H1 (cell line): ENCODE measurements at regions not wholly inside any gene's neighbourhood (a gene's known extent, or its start where the extent isn't known, plus 50 kb on each side); places are given as distances from the start of the nearest gene placed in this dataset.

Experiments
- CTCF ChIA-PET: fragments of 300-600 bp; sonication (Branson Sonifier 250); formaldehyde crosslinking; loops from one replicate; lab custom pipeline; 2021; ENCODE audit not compliant: partially characterized antibody; lab: Charles Lee
- POLR2A ChIA-PET: fragments of 300-600 bp; sonication (Branson Sonifier 250); formaldehyde crosslinking; loops from one replicate; lab custom pipeline; 2021; ENCODE audit warnings: inconsistent platforms; ENCODE audit not compliant: partially characterized antibody; lab: Charles Lee
- DNase-seq, 2 experiments: peaks; one replicate each; pipeline versions ENCODE4 v3.0.0 to v3.0.0-alpha.2; 2010 to 2022; ENCODE audit warnings: low spot score in 2 of 2, low read depth in 1 of 2, mixed read lengths in 1 of 2
- FAIRE-seq: peaks from 2 replicates; lab custom pipeline; 2011; peaks lifted over from hg19 to GRCh38; lab: Jason Lieb, UNC
- H2AFZ ChIP-seq: 2 replicates; pipeline ENCODE4 v1.8.1; 2012; ENCODE audit warnings: low read length, inconsistent platforms
- H2AK5ac ChIP-seq: 2 replicates; pipeline ENCODE4 v1.6.1; 2013; ENCODE audit warnings: low read depth, low read length
- H2BK120ac ChIP-seq: replicated peaks from 2 replicates; pipeline ENCODE3; 2013; ENCODE audit warnings: low read depth, low read length, inconsistent platforms
- H2BK12ac ChIP-seq: 2 replicates; pipeline ENCODE4 v1.6.1; 2013; ENCODE audit warnings: low read depth, low read length
- H2BK15ac ChIP-seq: 2 replicates; pipeline ENCODE4 v1.6.1; 2013; ENCODE audit warnings: low read length
- H2BK20ac ChIP-seq: 2 replicates; pipeline ENCODE4 v1.6.1; 2013; ENCODE audit warnings: low read length
- H2BK5ac ChIP-seq: 2 replicates; pipeline ENCODE4 v1.6.1; 2013; ENCODE audit warnings: low read depth, low read length
- H3K14ac ChIP-seq: 2 replicates; pipeline ENCODE4 v1.6.1; 2013; ENCODE audit warnings: inconsistent platforms; ENCODE audit not compliant: insufficient read length
- H3K18ac ChIP-seq: 2 replicates; pipeline ENCODE4 v1.6.1; 2013; ENCODE audit warnings: low read length; ENCODE audit errors: extremely low read depth
- H3K23ac ChIP-seq: 2 replicates; pipeline ENCODE4 v1.6.1; 2013; ENCODE audit warnings: inconsistent platforms; ENCODE audit not compliant: insufficient read length
- H3K23me2 ChIP-seq: 2 replicates; pipeline ENCODE4 v1.6.1; 2013; ENCODE audit warnings: low read depth, low read length
- H3K27ac ChIP-seq: 2 replicates; pipeline ENCODE4 v1.6.1; 2011; ENCODE audit warnings: low read depth, low read length, inconsistent platforms
- H3K27me3 ChIP-seq, 4 experiments: replicated peaks in 1 of 4; 1 replicate in 1 of 4; 2 replicates in 3 of 4; pipeline versions ENCODE4 v1.6.1 to v1.8.1; 2011 to 2013; ENCODE audit warnings: low read length in 3 of 4, mild to moderate bottlenecking in 3 of 4, inconsistent platforms in 2 of 4, mixed read lengths in 2 of 4, moderate library complexity in 1 of 4; ENCODE audit not compliant: control insufficient read depth in 3 of 4, insufficient read depth in 3 of 4; ENCODE audit errors: extremely low read depth in 1 of 4
- H3K36me3 ChIP-seq, 4 experiments: 2 replicates each; pipeline versions ENCODE4 v1.6.1 to v1.8.1; 2011 to 2013; ENCODE audit warnings: mild to moderate bottlenecking in 4 of 4, low read length in 3 of 4, moderate library complexity in 2 of 4, control low read depth in 1 of 4, inconsistent platforms in 1 of 4; ENCODE audit not compliant: insufficient read depth in 4 of 4, control insufficient read depth in 2 of 4
- H3K4ac ChIP-seq: replicated peaks from 2 replicates; pipeline ENCODE3; 2013; ENCODE audit warnings: low read length, low read depth, mixed read lengths, inconsistent platforms; ENCODE audit not compliant: insufficient read length
- H3K4me1 ChIP-seq, 4 experiments: replicated peaks in 1 of 4; 1 replicate in 1 of 4; 2 replicates in 3 of 4; pipeline versions ENCODE4 v1.6.1 to v1.8.1; 2011 to 2013; ENCODE audit warnings: low read length in 3 of 4, inconsistent platforms in 2 of 4, mixed read lengths in 1 of 4; ENCODE audit not compliant: insufficient read depth in 4 of 4, control insufficient read depth in 3 of 4
- H3K4me2 ChIP-seq, 2 experiments: 2 replicates each; pipeline versions ENCODE4 v1.6.1 to v1.8.1; 2011 to 2013; ENCODE audit warnings: low read depth in 2 of 2, low read length in 2 of 2, control low read depth in 1 of 2, inconsistent platforms in 1 of 2, mild to moderate bottlenecking in 1 of 2; ENCODE audit not compliant: insufficient read depth in 1 of 2
- H3K4me3 ChIP-seq, 4 experiments: fragments of 200-600, 300-600 bp in 1 of 4; sonication (generic), shearing (Covaris generic), sonication (Bioruptor Twin) in 1 of 4; 2 replicates each; pipeline versions ENCODE4 v1.5.1 to v1.8.1; 2011 to 2016; ENCODE audit warnings: low read length in 4 of 4, low read depth in 3 of 4, control low read depth in 2 of 4, inconsistent platforms in 2 of 4, mild to moderate bottlenecking in 2 of 4, mixed read lengths in 1 of 4, moderate library complexity in 1 of 4; ENCODE audit not compliant: insufficient read depth in 2 of 4; ENCODE audit errors: extremely low read depth in 1 of 4
- H3K56ac ChIP-seq: replicated peaks from 2 replicates; pipeline ENCODE3; 2013; ENCODE audit warnings: low read depth, mild to moderate bottlenecking, mixed read lengths, low read length, inconsistent platforms; ENCODE audit not compliant: insufficient read length
- H3K79me1 ChIP-seq: 2 replicates; pipeline ENCODE4 v1.6.1; 2013; ENCODE audit warnings: low read depth, low read length, control low read depth
- H3K79me2 ChIP-seq, 2 experiments: 2 replicates each; pipeline versions ENCODE4 v1.6.1 to v1.8.1; 2012 to 2013; ENCODE audit warnings: low read length in 2 of 2, mild to moderate bottlenecking in 2 of 2, inconsistent platforms in 1 of 2; ENCODE audit not compliant: insufficient read depth in 2 of 2, control insufficient read depth in 1 of 2
- H3K9ac ChIP-seq, 4 experiments: replicated peaks in 1 of 4; 1 replicate in 1 of 4; 2 replicates in 3 of 4; pipeline versions ENCODE4 v1.6.1 to v1.8.1; 2011 to 2013; ENCODE audit warnings: low read depth in 3 of 4, low read length in 3 of 4, control low read depth in 2 of 4, mild to moderate bottlenecking in 2 of 4, moderate library complexity in 2 of 4, inconsistent platforms in 1 of 4; ENCODE audit errors: extremely low read depth in 1 of 4
- H3K9me3 ChIP-seq, 2 experiments: 2 replicates each; pipeline versions ENCODE4 v1.6.1 to v1.8.1; 2012 to 2013; ENCODE audit warnings: mild to moderate bottlenecking in 2 of 2, moderate library complexity in 2 of 2, control low read depth in 1 of 2, inconsistent platforms in 1 of 2, low read depth in 1 of 2, low read length in 1 of 2, mixed read lengths in 1 of 2; ENCODE audit not compliant: insufficient read depth in 2 of 2
- H4K20me1 ChIP-seq, 2 experiments: replicated peaks in 1 of 2; 2 replicates each; pipeline versions ENCODE3 to v1.8.1; 2011 to 2013; ENCODE audit warnings: inconsistent platforms in 2 of 2, low read length in 2 of 2, mild to moderate bottlenecking in 1 of 2; ENCODE audit not compliant: insufficient read depth in 2 of 2, control insufficient read depth in 1 of 2
- H4K5ac ChIP-seq: 2 replicates; pipeline ENCODE4 v1.6.1; 2013; ENCODE audit warnings: low read length, low read depth, mixed read lengths, inconsistent platforms; ENCODE audit not compliant: insufficient read length
- H4K8ac ChIP-seq: 2 replicates; pipeline ENCODE4 v1.8.0; 2013; ENCODE audit warnings: mild to moderate bottlenecking, moderate library complexity, low read length, inconsistent platforms; ENCODE audit not compliant: insufficient read depth; ENCODE audit errors: extremely low read depth
- H4K91ac ChIP-seq: replicated peaks from 2 replicates; pipeline ENCODE3; 2013; ENCODE audit warnings: low read length, mixed read lengths, inconsistent platforms; ENCODE audit not compliant: insufficient read length
- BACH1 ChIP-seq: IDR thresholded peaks from 2 replicates; pipeline ENCODE4 v1.6.1; 2012; ENCODE audit warnings: low read length, improper control_type of control experiment
- E2F6 ChIP-seq: IDR thresholded peaks from 2 replicates; pipeline ENCODE4 v1.6.1; 2012; ENCODE audit warnings: inconsistent platforms
- EGR1 ChIP-seq: IDR thresholded peaks from 2 replicates; pipeline ENCODE4 v1.6.1; 2011; ENCODE audit warnings: low read depth, low read length, borderline replicate concordance
- FOSL1 ChIP-seq: IDR thresholded peaks from 2 replicates; pipeline ENCODE4 v1.6.1; 2011; ENCODE audit warnings: mild to moderate bottlenecking, low read depth, low read length, moderate library complexity; ENCODE audit not compliant: insufficient read depth
- JUND ChIP-seq: IDR thresholded peaks from 2 replicates; pipeline ENCODE4 v1.6.1; 2011; ENCODE audit warnings: mild to moderate bottlenecking, improper control_type of control experiment, low read length
- PHF8 ChIP-seq: fragments of 200-600 bp; sonication (generic); conservative IDR thresholded peaks from 2 replicates; pipeline ENCODE4 v1.7.1; 2012; ENCODE audit warnings: low read depth, mild to moderate bottlenecking, inconsistent platforms, low read length, moderate library complexity
- RBBP5 ChIP-seq: IDR thresholded peaks from 2 replicates; pipeline ENCODE4 v1.7.1; 2012; ENCODE audit warnings: low read depth, mild to moderate bottlenecking, inconsistent platforms, low read length, moderate library complexity, borderline replicate concordance
- SIRT6 ChIP-seq: IDR thresholded peaks from one replicate; pipeline ENCODE4 v1.7.1; 2012; ENCODE audit warnings: low read length, inconsistent platforms
- WGBS, 2 experiments: shearing (Covaris generic) in 1 of 2; methylation state at CpG; one replicate each; pipeline versions ENCODE4 v1.1.6 to v1.1.7; 2013 to 2015; ENCODE audit warnings: low lambda C conversion rate in 2 of 2, mixed read lengths in 2 of 2, inconsistent platforms in 1 of 2, low coverage in 1 of 2, missing lambda C conversion rate in 1 of 2; ENCODE audit not compliant: insufficient replicate concordance in 2 of 2, insufficient coverage in 1 of 2, insufficient read length in 1 of 2; ENCODE audit errors: extremely low coverage in 1 of 2, missing lambda C conversion rate in 1 of 2; 5-methylcytosine and 5-hydroxymethylcytosine counted together

DNA sequence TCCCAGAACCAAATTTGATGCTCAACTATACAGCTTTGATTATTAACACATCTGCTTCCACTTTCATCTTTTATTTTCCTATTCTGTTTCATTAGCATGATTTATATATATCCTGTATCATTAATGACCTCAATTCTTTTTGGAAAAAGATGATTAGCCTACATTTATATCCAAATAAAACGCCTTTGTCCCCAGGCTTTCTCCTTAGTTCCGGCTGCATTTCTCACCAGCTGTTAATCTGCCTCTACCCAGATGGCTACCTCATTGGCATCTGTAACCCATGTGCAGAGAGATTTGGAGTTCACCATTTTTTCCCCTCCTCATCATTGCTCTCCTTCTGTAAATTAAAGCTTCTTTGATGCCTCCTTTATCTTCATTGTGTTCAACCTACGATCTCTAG lies 336.8 kb upstream of the RGS6 start:
- Histone ChIP-seq H2AK5ac (no peak overlapping the region), H2BK5ac (no peak overlapping the region), H2AFZ (no peak overlapping the region), H3K23ac (no peak overlapping the region), H4K8ac (no peak overlapping the region), H3K27me3 (no peaks in the 10 kb centered on the region), H2BK20ac (no peak overlapping the region), H3K56ac (no peak overlapping the region), H4K20me1 (peaks cover 0 to 7% of the 10 kb centered on the region in 2 experiments), H3K4ac (no peak overlapping the region), H3K79me1 (no peaks in the 10 kb centered on the region; the same call in 1 of the 2 replicates), H3K4me2 (no peak overlapping the region), H3K4me3 (no peak overlapping the region), H3K36me3 (no peaks in the 10 kb centered on the region), H4K91ac (no peak overlapping the region), H2BK12ac (no peak overlapping the region), H3K27ac (no peak overlapping the region), H3K9me3 (peaks cover 0 to 4% of the 10 kb centered on the region in 2 experiments; a peak in 1 of 4 replicates), H2BK15ac (no peak overlapping the region), H3K79me2 (peaks cover 0 to 33% of the 10 kb centered on the region in 2 experiments; a peak in 2 of 4 replicates), H3K14ac (no peak overlapping the region), H4K5ac (no peak overlapping the region), H3K18ac (no peak overlapping the region), H3K4me1 (no peaks in the 10 kb centered on the region), H3K23me2 (no peaks in the 10 kb centered on the region), H3K9ac (no peak overlapping the region), H2BK120ac (no peak overlapping the region)
- FAIRE-seq (no peak), DNase-seq (no peak)
- ChIA-PET POLR2A (interaction anchor here (1.6 kb wide), 1 partner anchor 274 kb away, joined by 4 read pairs; no protein-coding TSS in a partner anchor), CTCF (interaction anchor here (1.0 to 1.2 kb wide), 2 partner anchors 68 to 123 kb away, joined by 3 to 5 read pairs; no protein-coding TSS in a partner anchor)
- 83% methylated on average over 3 of the region's 3 CpGs; no CpG with 5 or more reads in 1 of the 2 experiments for WGBS, 2 experiments
- TF ChIP-seq RBBP5 (no peak), JUND (no peak), EGR1 (no peak), E2F6 (no peak), SIRT6 (no peak), FOSL1 (no peak), BACH1 (no peak), PHF8 (no peak)
